GM12865 (cell line): ENCODE measurements at regions not wholly inside any gene's neighbourhood (a gene's known extent, or its start where the extent isn't known, plus 50 kb on each side); places are given as distances from the start of the nearest gene placed in this dataset.

Experiments
- DNase-seq: peaks from one replicate; pipeline ENCODE4 v3.0.0; 2010; ENCODE audit warnings: low read depth
- H3K4me3 ChIP-seq: 2 replicates; pipeline ENCODE4 v1.5.1; 2011; ENCODE audit warnings: mild to moderate bottlenecking, low read depth, low read length, control low read depth
- TF ChIP-seq, protein P1 (sequence below): IDR thresholded peaks from 2 replicates; pipeline ENCODE4 v1.5.1; 2011; ENCODE audit warnings: low read length, control low read depth, low read depth, inconsistent platforms; ENCODE audit not compliant: insufficient read depth; ENCODE audit errors: missing control alignments

DNA sequence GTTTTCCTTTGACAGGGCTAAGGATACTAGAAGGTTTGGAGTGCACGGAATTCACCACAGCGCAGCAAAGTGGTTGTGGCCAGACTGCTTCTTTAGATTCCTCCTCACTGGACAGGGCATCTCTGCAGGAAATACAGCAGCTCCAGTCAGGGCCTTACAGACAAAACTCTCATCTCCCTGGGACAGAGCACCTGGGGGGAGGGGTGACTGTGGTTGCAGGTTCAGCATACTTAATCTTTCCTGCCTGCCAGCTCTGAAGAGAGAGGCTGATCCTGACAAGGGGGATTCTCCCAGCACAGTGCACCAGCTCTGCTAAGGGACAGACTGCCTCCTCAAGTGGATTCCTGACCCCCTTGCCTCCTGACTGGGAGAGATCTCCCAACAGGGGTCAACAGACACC, 1257.9 kb downstream of the NXPH1 start:
- TF ChIP-seq, protein P1, sequence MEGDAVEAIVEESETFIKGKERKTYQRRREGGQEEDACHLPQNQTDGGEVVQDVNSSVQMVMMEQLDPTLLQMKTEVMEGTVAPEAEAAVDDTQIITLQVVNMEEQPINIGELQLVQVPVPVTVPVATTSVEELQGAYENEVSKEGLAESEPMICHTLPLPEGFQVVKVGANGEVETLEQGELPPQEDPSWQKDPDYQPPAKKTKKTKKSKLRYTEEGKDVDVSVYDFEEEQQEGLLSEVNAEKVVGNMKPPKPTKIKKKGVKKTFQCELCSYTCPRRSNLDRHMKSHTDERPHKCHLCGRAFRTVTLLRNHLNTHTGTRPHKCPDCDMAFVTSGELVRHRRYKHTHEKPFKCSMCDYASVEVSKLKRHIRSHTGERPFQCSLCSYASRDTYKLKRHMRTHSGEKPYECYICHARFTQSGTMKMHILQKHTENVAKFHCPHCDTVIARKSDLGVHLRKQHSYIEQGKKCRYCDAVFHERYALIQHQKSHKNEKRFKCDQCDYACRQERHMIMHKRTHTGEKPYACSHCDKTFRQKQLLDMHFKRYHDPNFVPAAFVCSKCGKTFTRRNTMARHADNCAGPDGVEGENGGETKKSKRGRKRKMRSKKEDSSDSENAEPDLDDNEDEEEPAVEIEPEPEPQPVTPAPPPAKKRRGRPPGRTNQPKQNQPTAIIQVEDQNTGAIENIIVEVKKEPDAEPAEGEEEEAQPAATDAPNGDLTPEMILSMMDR = no peak
- no peak for DNase-seq
- H3K4me3 ChIP-seq = no peak overlapping the region

DNA sequence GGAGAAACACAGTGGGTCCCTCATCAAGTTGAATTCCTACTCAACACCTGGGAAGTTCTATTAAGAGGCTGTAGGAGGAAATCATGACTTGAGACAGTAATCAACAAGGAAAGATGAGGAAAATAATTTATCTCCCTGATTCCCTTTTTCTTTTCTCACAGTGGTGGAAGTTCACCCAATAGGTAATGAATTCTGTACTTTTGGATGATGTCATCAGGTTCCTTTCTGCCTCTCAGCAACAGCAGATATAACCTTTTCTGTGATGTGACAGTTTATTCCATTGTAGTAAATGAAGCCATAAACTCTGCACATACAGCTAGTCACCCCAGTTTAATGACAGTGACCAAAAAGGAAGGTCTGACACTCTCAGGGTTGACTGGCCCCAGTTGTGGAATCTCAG, 1265.0 kb downstream of the NXPH1 start:
- TF ChIP-seq, protein P1 = no peak
- no peak overlapping the region for H3K4me3 ChIP-seq
- no peak for DNase-seq

DNA sequence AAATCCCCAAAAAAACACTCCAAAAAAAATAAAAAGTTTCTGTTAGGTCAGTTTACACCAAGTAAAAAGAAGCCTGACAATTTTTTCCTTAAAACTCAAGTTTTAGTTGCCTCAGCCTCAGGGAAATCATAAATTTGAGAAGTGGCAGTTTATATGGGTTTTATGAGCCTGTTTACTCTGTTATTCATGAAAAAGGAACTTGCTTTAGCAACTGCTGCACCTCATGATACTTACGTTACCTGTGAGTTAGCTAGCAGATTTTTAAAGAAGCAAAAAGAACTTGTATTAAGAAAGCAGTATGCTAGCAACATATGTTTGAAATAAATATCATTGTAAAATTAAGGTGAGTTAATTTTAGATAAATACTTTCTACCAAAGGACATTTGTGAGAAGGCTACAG, 1264.5 kb upstream of the PHF14 start:
- H3K4me3 ChIP-seq = no peak overlapping the region
- DNase-seq = no peak
- TF ChIP-seq, protein P1 = no peak

DNA sequence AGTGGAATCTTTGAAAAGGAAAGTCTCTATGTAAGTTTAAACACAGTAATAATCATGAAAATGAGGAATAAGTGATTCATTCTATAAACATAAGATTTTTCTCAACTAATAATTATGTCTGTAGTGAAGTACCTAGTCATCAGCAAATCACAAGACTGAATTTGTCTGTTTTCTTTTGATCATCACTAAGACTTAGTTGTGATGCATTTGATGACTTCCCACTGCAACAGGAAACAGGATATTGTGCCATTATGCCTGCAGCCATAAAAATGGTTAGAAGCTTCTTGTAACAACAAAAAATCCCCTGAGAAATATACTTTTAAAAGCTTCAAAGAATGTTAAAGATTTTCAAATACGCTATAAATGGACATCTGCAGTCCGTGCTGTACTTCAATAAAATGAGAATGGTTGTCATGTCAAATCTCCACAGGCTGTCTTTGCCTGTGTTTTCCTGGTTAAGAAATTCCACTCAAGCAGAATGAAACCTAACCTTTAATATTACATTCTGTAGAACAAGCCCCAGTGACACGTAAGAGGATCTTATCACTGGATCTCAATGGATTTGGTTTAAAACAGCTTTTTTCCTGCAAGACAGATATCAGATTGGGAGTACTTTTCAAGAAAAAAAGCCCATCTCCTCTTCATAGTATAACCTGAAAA, 1262.3 kb upstream of the PHF14 start:
- no peak overlapping the region for H3K4me3 ChIP-seq
- no peak for DNase-seq
- TF ChIP-seq, protein P1 = no peak

DNA sequence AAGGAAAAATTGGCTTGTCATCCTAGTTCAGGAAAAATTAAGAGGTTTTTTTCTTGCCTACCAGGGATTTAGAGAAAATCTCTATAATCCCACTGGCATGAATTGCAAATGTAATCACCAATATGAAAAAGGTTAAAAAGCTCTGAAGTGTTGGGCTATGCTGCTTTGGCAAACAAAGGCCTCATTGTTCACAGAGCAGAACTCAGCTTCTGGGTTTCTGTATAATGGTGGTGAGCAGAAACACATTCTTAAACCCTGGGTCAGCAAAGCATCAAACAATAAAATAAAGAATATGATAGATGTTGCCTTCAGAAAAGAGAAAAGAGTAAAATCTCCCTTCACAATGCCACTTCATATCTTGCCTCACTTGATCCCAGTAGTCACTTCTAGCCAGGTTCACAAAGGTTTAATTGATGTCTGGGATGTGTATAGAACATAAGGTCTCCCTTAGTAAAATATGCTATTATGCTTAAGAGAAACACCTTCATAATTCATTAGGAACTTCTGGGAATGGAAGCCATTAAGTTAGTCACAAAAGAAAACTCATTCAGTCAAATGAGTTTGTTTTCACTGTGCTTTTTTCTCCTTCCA, 1255.5 kb upstream of the PHF14 start:
- TF ChIP-seq, protein P1 = no peak
- no peak overlapping the region for H3K4me3 ChIP-seq
- no peak for DNase-seq

DNA sequence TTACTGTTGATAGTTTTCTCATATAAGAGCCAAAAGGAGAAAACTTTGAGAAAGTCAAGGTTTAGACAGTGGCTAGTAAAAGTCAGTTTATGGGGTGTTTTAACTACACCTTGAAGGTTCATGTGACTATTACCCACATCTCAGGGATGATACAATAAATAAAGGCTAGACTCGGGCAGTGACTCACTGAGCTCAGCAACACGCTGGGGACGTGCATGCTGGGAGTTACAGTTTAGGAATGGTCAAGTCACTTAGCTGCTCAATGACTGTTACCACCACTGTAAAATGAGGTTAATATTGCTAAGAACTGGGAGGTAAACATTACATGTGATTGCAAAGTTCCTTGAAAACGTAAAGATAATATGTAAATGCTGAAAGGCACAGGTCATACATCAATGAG, 1254.4 kb upstream of the PHF14 start:
- no peak for DNase-seq

More for the DNA sequence above, 1254.4 kb upstream of the PHF14 start:
- TF ChIP-seq, protein P1 = no peak
- no peak overlapping the region for H3K4me3 ChIP-seq
